Breast epithelium (tissue), 3 donors: ENCODE measurements at regions not wholly inside any gene's neighbourhood (a gene's known extent, or its start where the extent isn't known, plus 50 kb on each side); places are given as distances from the start of the nearest gene placed in this dataset.
A peak's percentile ranks its signal among the peaks of the same experiment; 100 is the strongest.

Source experiments
- POLR2A ChIP-seq: fragments of 450-650 bp; IDR thresholded peaks from one replicate; pipeline ENCODE4 v1.6.1; 2016; ENCODE audit warnings: antibody characterized with exemption, mild to moderate bottlenecking, moderate library complexity
- POLR2AphosphoS5 ChIP-seq, 3 donors: sonication (generic); formaldehyde crosslinking; IDR thresholded peaks; one replicate each; pipeline ENCODE4 v1.6.1; 2017; ENCODE audit warnings: antibody characterized with exemption in 3 of 3
- TF ChIP-seq, protein P1 (sequence below), 3 donors: fragments of 450-650 bp; IDR thresholded peaks; one replicate each; pipeline ENCODE4 v1.5.1; 2016 to 2017; ENCODE audit warnings: antibody characterized with exemption in 3 of 3, mild to moderate bottlenecking in 3 of 3, moderate library complexity in 3 of 3

DNA sequence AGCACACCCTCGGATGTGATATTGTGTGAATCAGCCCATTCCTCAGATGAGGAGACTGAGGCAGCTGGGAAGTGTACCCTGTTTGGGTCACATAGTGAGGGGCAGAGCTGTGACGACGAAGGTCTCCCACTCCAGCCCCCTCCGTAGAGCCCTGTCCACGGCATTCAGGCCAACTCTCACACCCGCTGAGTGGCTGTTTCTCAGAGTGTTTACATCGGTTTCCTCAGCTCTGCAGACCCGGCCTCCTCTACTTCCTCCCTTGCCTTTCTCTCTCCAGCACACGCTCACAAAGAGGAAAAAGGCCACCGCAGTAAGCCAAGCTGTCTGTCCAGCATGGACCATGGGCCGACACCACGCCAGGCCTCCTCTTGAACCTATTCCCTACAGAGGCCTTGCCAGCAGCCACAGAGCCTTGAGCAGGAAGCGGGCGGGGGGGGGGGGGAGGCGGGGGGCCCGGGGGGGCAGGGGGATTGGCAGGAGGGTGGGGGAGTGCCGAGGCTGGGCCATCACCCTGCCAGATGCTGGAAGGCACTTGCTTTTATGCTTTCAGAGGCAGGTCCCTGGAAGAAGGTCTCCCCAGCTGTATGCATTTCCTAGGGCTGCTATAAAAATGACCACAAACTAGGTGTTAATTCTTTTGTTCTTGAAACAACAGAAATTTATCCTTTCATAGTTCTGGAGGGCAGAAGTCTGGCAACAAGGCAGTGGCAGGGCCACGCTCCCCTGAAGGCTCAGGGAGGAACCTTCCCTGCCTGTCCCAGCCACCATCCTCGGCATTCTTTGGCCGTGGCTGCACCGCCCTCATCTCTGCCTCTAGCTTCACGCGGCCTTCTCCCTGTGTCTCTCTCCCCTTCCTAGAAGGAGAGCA, 178.4 kb downstream of the PSMG1 start:
- TF ChIP-seq POLR2A = no peak
- TF ChIP-seq, protein P1, sequence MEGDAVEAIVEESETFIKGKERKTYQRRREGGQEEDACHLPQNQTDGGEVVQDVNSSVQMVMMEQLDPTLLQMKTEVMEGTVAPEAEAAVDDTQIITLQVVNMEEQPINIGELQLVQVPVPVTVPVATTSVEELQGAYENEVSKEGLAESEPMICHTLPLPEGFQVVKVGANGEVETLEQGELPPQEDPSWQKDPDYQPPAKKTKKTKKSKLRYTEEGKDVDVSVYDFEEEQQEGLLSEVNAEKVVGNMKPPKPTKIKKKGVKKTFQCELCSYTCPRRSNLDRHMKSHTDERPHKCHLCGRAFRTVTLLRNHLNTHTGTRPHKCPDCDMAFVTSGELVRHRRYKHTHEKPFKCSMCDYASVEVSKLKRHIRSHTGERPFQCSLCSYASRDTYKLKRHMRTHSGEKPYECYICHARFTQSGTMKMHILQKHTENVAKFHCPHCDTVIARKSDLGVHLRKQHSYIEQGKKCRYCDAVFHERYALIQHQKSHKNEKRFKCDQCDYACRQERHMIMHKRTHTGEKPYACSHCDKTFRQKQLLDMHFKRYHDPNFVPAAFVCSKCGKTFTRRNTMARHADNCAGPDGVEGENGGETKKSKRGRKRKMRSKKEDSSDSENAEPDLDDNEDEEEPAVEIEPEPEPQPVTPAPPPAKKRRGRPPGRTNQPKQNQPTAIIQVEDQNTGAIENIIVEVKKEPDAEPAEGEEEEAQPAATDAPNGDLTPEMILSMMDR (IDR thresholded peaks at IDR 0.05) = no peak
- peak in 1 of 3 donors; percentile 15 for TF ChIP-seq POLR2AphosphoS5 (IDR thresholded peaks at IDR 0.05)
